ENCODE measurements at regions not wholly inside any gene's neighbourhood (a gene's known extent, or its start where the extent isn't known, plus 50 kb on each side); places are given as distances from the start of the nearest gene placed in this dataset.
A peak's percentile ranks its signal among the peaks of the same experiment; 100 is the strongest.
"Not testable (repeated sequence)": the region's sequence is repeated elsewhere in the genome, so short reads cannot be mapped to it uniquely, and the experiment has no call there.

- not testable (repeated sequence) for H3K27ac ChIP-seq, H3K36me3 ChIP-seq, H3K4me3 ChIP-seq, H3K27me3 ChIP-seq, H3K4me1 ChIP-seq
- TF ChIP-seq EP300 (IDR thresholded peaks at IDR 0.05), result peak in 1 of 2 donors; percentile 28
- H3K9me3 ChIP-seq, result peaks cover 0 to 17% (median 0%) of the 10 kb centered on the region in 4 donors
- WGBS, 2 donors, result 37 to 41% methylated on average over 5 of the region's 5 CpGs
- DNase-seq (ENCODE audit: low spot score in 2 of 2), result peak in 1 of 2 donors; percentile 39
Measured at GRCh38 chr2:12024197-12024907, 277.9 kb downstream of the LPIN1 start.

GRCh38 chr2:12027136-12027535, 280.7 kb downstream of the LPIN1 start:
- Histone ChIP-seq H3K27me3 (no peaks in the 10 kb centered on the region), H3K36me3 (no peaks in the 10 kb centered on the region), H3K4me1 (no peaks in the 10 kb centered on the region), H3K9me3 (peaks cover 0 to under 1% (median 0%) of the 10 kb centered on the region in 4 donors), H3K27ac (no peak overlapping the region), H3K4me3 (no peak overlapping the region)
- TF ChIP-seq EP300 (IDR thresholded peaks at IDR 0.05) (no peak), POLR2A (IDR thresholded peaks at IDR 0.05) (no peak)
- TF ChIP-seq, protein P1, sequence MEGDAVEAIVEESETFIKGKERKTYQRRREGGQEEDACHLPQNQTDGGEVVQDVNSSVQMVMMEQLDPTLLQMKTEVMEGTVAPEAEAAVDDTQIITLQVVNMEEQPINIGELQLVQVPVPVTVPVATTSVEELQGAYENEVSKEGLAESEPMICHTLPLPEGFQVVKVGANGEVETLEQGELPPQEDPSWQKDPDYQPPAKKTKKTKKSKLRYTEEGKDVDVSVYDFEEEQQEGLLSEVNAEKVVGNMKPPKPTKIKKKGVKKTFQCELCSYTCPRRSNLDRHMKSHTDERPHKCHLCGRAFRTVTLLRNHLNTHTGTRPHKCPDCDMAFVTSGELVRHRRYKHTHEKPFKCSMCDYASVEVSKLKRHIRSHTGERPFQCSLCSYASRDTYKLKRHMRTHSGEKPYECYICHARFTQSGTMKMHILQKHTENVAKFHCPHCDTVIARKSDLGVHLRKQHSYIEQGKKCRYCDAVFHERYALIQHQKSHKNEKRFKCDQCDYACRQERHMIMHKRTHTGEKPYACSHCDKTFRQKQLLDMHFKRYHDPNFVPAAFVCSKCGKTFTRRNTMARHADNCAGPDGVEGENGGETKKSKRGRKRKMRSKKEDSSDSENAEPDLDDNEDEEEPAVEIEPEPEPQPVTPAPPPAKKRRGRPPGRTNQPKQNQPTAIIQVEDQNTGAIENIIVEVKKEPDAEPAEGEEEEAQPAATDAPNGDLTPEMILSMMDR (IDR thresholded peaks at IDR 0.05), result no peak
- DNase-seq (ENCODE audit: low spot score in 2 of 2), result no peak
- 82 to 84% methylated on average over 2 of the region's 2 CpGs for WGBS, 2 donors

- TF ChIP-seq, protein P1 (IDR thresholded peaks at IDR 0.05), result no peak
- TF ChIP-seq EP300 (IDR thresholded peaks at IDR 0.05) (no peak), POLR2A (IDR thresholded peaks at IDR 0.05) (no peak)
- WGBS, 2 donors, result 80 to 85% methylated on average over 4 of the region's 4 CpGs
- H3K27me3 ChIP-seq, result no peaks in the 10 kb centered on the region
- H3K9me3 ChIP-seq, result no peaks in the 10 kb centered on the region
- H3K4me3 ChIP-seq, result no peak overlapping the region
- H3K36me3 ChIP-seq, result no peaks in the 10 kb centered on the region
- H3K27ac ChIP-seq, result no peak overlapping the region
- DNase-seq (ENCODE audit: low spot score in 2 of 2), result no peak
- peaks cover 0 to 5% (median 0%) of the 10 kb centered on the region in 4 donors for H3K4me1 ChIP-seq
Measured at GRCh38 chr2:12031866-12032265, 285.4 kb downstream of the LPIN1 start.

DNA sequence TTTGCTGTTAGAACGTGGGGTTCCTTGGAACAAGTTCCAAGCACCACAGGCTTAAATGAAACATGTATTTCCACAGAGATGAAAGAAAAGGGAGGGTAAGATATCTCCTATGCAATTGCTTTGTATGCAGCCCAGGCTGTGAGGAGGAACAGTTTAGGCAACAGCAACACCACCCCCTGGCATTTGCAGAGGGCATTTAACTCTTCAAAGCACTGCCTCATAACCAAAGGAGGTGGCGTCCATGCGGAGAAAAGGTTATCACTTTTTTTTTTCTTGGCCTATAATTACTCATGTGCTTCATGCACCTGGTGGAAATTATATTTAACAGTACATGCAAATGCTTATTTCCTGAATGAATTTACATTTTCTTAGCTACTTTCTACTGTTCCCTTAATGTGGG, 286.0 kb downstream of the LPIN1 start:
- Histone ChIP-seq H3K4me3 (no peak overlapping the region), H3K36me3 (no peaks in the 10 kb centered on the region), H3K9me3 (no peaks in the 10 kb centered on the region), H3K27ac (no peak overlapping the region), H3K4me1 (peaks cover 0 to 5% (median 0%) of the 10 kb centered on the region in 4 donors), H3K27me3 (no peaks in the 10 kb centered on the region)
- TF ChIP-seq EP300 (IDR thresholded peaks at IDR 0.05) (no peak), POLR2A (IDR thresholded peaks at IDR 0.05) (no peak)
- TF ChIP-seq, protein P1 (IDR thresholded peaks at IDR 0.05), result no peak
- no peak for DNase-seq (ENCODE audit: low spot score in 2 of 2)
- 60 to 68% methylated on average over 3 of the region's 3 CpGs for WGBS, 2 donors

DNA sequence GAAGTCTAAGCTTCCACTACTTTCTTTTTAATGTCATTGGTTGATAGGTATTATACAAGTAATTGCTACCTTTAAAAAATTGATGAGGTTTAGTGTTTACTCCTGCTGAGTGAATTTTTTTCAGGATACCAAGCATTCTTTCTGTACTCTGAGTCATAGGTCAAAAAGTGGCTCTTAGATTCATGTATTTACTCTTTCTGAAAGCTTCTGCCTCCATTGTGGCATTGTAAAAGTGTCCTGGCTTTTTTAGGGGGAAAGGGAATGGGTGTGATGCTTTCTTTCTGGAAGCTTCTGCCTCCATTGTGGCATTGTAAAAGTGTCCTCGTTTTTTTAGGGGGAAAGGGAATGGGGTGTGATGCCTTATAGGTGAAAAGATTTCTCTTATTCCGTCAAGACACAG, 286.5 kb downstream of the LPIN1 start:
- no peak for TF ChIP-seq POLR2A (IDR thresholded peaks at IDR 0.05)
- TF ChIP-seq EP300 (IDR thresholded peaks at IDR 0.05), result no peak
- TF ChIP-seq, protein P1 (IDR thresholded peaks at IDR 0.05), result no peak
- no peak for DNase-seq (ENCODE audit: low spot score in 2 of 2)
- Histone ChIP-seq H3K9me3 (no peaks in the 10 kb centered on the region), H3K4me3 (no peak overlapping the region), H3K27me3 (no peaks in the 10 kb centered on the region), H3K4me1 (peaks cover 0 to 5% (median 0%) of the 10 kb centered on the region in 4 donors), H3K36me3 (no peaks in the 10 kb centered on the region), H3K27ac (no peak overlapping the region)
- WGBS, 2 donors, result 65 to 69% methylated on average over 2 of the region's 2 CpGs

Data from tibial nerve (tissue), 4 donors.